ENCODE measurements at regions not wholly inside any gene's neighbourhood (a gene's known extent, or its start where the extent isn't known, plus 50 kb on each side); places are given as distances from the start of the nearest gene placed in this dataset.
A peak's percentile ranks its signal among the peaks of the same experiment; 100 is the strongest.
"Not testable (repeated sequence)": the region's sequence is repeated elsewhere in the genome, so short reads cannot be mapped to it uniquely, and the experiment has no call there.

GRCh38 chr15:32536507-32537172 is 56.6 kb upstream of the GOLGA8N start:
- H3K36me3 ChIP-seq; H3K4me1 ChIP-seq; intact Hi-C loops (cut with DNase I); H3K27me3 ChIP-seq; H3K9me3 ChIP-seq: not testable (repeated sequence)
- H3K9ac ChIP-seq (ENCODE audit: low read depth in 2 of 2, low read length in 2 of 2), result peak overlapping the region in 1 of 2 donors; percentile 60
- H3K27ac ChIP-seq, result peak overlapping the region; percentile 70
- H3K4me3 ChIP-seq, result peak overlapping the region; percentile 47
- DNase-seq, result peak; percentile 32

- H3K4me3 ChIP-seq; H3K36me3 ChIP-seq; intact Hi-C loops (cut with DNase I); H3K27ac ChIP-seq; H3K27me3 ChIP-seq; H3K9me3 ChIP-seq; DNase-seq; H3K4me1 ChIP-seq; H3K9ac ChIP-seq (ENCODE audit: low read depth in 2 of 2, low read length in 2 of 2): not testable (repeated sequence)
These were observed 57.2 kb upstream of the GOLGA8N start for GRCh38 chr15:32536057-32536493.

- H3K9me3 ChIP-seq; intact Hi-C loops (cut with DNase I); H3K4me3 ChIP-seq; H3K36me3 ChIP-seq; H3K27me3 ChIP-seq; H3K4me1 ChIP-seq; H3K27ac ChIP-seq; DNase-seq; H3K9ac ChIP-seq (ENCODE audit: low read depth in 2 of 2, low read length in 2 of 2): not testable (repeated sequence)
These were observed 57.9 kb upstream of the GOLGA8N start for GRCh38 chr15:32535150-32535898.

DNA sequence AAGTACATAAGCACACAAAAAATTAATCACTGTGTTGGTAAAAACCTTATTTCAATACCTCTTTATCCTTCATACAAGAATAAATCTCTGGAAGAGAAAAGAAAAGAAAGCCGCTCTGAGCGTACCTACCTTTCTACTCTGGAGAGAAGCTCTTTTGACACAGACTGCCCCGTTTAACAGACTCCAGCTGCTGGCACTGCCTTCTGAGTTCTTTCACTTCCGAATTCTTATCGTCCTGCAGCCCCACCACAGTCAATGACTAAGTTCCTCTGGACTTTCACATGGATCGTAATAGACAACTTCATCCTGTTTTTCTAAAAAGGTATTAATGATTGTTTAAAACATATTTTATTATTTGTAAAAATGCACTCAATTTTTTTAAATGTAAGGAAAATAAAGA is 67.5 kb upstream of the GOLGA8O start:
- H3K36me3 ChIP-seq; intact Hi-C loops (cut with DNase I); DNase-seq; H3K27me3 ChIP-seq; H3K4me3 ChIP-seq; H3K9ac ChIP-seq (ENCODE audit: low read depth in 2 of 2, low read length in 2 of 2); H3K27ac ChIP-seq; H3K4me1 ChIP-seq; H3K9me3 ChIP-seq: not testable (repeated sequence)

GRCh38 chr15:32522421-32522820 is 67.0 kb upstream of the GOLGA8O start:
- H3K4me1 ChIP-seq; H3K9me3 ChIP-seq; intact Hi-C loops (cut with DNase I); H3K36me3 ChIP-seq; DNase-seq; H3K4me3 ChIP-seq; H3K9ac ChIP-seq (ENCODE audit: low read depth in 2 of 2, low read length in 2 of 2); H3K27me3 ChIP-seq; H3K27ac ChIP-seq: not testable (repeated sequence)

GRCh38 chr15:32518976-32519375 is 63.5 kb upstream of the GOLGA8O start:
- intact Hi-C loops (cut with DNase I), result not testable (repeated sequence)

DNA sequence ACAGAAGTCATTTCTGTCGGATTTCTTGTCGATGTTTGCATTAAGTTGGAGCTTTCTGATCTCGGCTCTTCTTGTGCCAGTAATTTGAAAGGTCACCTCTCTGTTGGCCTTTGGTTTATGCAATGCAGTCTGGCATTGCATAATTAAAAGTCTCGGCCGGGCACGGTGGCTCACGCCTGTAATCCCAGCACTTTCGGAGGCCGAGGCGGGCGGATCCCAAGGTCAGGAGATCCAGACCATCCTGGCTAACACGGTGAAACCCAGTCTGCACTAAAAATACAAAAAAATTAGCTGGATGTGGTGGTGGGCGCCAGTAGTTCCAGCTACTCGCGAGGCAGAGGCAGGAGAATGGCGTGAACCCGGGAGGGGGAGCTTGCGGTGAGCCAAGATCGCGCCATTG is 62.6 kb upstream of the GOLGA8O start:
- DNase-seq; H3K9me3 ChIP-seq; H3K4me3 ChIP-seq; H3K9ac ChIP-seq (ENCODE audit: low read depth in 2 of 2, low read length in 2 of 2); H3K27ac ChIP-seq; H3K4me1 ChIP-seq; H3K27me3 ChIP-seq; intact Hi-C loops (cut with DNase I); H3K36me3 ChIP-seq: not testable (repeated sequence)

More at GRCh38 chr15:32518976-32519375, 63.5 kb upstream of the GOLGA8O start:
- not testable (repeated sequence) for DNase-seq; H3K27ac ChIP-seq; H3K36me3 ChIP-seq; H3K9me3 ChIP-seq; H3K4me1 ChIP-seq; H3K4me3 ChIP-seq; H3K27me3 ChIP-seq; H3K9ac ChIP-seq (ENCODE audit: low read depth in 2 of 2, low read length in 2 of 2)

DNA sequence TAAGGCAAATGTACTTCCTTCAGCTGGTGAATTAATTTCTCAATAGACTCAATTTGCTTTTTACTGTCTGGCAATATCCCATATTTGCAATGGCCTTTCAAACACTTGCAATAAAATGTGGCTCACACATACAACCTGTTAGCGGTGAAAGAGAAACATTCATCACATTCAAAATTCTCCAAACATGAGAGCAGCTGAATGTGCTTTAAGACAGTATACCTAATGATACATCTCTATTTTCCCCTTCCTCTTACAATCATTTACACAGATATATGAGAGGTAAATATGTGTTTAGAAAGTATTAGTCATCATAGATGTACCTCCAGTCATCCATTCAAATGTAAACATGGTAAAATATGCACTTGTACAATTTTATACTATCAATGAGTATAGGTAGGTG is 61.5 kb upstream of the GOLGA8O start:
- H3K4me1 ChIP-seq; DNase-seq; H3K9me3 ChIP-seq; H3K27me3 ChIP-seq; H3K27ac ChIP-seq; intact Hi-C loops (cut with DNase I); H3K4me3 ChIP-seq; H3K36me3 ChIP-seq; H3K9ac ChIP-seq (ENCODE audit: low read depth in 2 of 2, low read length in 2 of 2): not testable (repeated sequence)

GRCh38 chr15:32513378-32513777 is 57.9 kb upstream of the GOLGA8O start:
- H3K9ac ChIP-seq (ENCODE audit: low read depth in 2 of 2, low read length in 2 of 2); H3K36me3 ChIP-seq; intact Hi-C loops (cut with DNase I); H3K9me3 ChIP-seq; H3K27me3 ChIP-seq; H3K27ac ChIP-seq; H3K4me1 ChIP-seq; DNase-seq; H3K4me3 ChIP-seq: not testable (repeated sequence)

- H3K4me3 ChIP-seq; H3K4me1 ChIP-seq; H3K27ac ChIP-seq; H3K9me3 ChIP-seq; DNase-seq; H3K27me3 ChIP-seq; H3K36me3 ChIP-seq; intact Hi-C loops (cut with DNase I); H3K9ac ChIP-seq (ENCODE audit: low read depth in 2 of 2, low read length in 2 of 2): not testable (repeated sequence)
These were observed 54.6 kb upstream of the GOLGA8O start for GRCh38 chr15:32510027-32510426.

DNA sequence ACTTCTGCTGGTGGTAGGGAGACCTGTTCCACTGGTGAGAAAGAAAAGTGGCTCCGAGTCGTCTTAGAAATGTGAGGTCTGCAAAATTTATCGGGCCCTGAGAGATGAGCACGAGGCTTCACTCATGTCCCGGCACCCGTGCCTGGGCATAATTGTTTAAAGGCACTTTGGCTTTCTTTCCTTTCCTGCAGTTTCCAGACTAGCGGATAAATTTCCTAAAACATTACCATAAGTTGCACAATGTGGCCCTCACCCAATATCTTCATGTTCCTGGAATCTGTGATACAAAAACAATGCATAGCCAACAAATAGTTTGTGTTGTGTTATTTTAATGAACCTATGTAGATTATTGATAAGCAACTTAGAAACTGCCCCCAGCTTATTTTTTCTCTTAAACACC is 52.6 kb upstream of the GOLGA8O start:
- H3K27me3 ChIP-seq; H3K9me3 ChIP-seq; DNase-seq; H3K4me3 ChIP-seq; intact Hi-C loops (cut with DNase I); H3K27ac ChIP-seq; H3K4me1 ChIP-seq; H3K9ac ChIP-seq (ENCODE audit: low read depth in 2 of 2, low read length in 2 of 2); H3K36me3 ChIP-seq: not testable (repeated sequence)

- intact Hi-C loops (cut with DNase I); H3K36me3 ChIP-seq; H3K4me3 ChIP-seq; H3K9me3 ChIP-seq; DNase-seq; H3K27me3 ChIP-seq; H3K27ac ChIP-seq; H3K9ac ChIP-seq (ENCODE audit: low read depth in 2 of 2, low read length in 2 of 2); H3K4me1 ChIP-seq: not testable (repeated sequence)
These were observed 51.4 kb upstream of the GOLGA8O start for GRCh38 chr15:32506787-32507186.

DNA sequence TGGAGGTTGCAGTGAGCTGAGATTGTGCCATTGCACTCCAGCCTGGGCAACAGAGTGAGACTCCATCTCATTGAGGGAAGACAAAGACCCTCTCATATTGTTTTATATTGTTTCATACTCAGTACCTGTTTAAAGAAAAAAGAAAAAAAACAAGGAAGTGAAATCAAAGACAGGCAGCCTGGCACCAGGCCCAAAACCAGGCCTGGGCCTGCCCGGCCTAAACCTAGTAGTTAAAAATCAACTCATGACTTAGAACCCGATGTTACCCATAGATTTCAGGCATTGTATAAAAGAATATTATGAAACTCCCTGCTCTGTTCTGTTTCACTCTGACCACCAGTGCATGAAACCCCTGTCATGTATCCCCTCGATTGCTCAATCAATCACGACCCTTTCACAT is 50.2 kb upstream of the GOLGA8O start:
- H3K27ac ChIP-seq; H3K4me1 ChIP-seq; DNase-seq; H3K4me3 ChIP-seq; H3K9ac ChIP-seq (ENCODE audit: low read depth in 2 of 2, low read length in 2 of 2); intact Hi-C loops (cut with DNase I); H3K27me3 ChIP-seq; H3K36me3 ChIP-seq; H3K9me3 ChIP-seq: not testable (repeated sequence)
